Testis (tissue), 2 donors: ENCODE measurements at regions not wholly inside any gene's neighbourhood (a gene's known extent, or its start where the extent isn't known, plus 50 kb on each side); places are given as distances from the start of the nearest gene placed in this dataset.

Experiments
- DNase-seq: peaks from one replicate; pipeline ENCODE4 v3.0.0-alpha.2; 2019
- H3K27ac ChIP-seq, 2 donors: fragments of 200-600 bp; sonication (generic); one replicate each; pipeline ENCODE4 v1.5.1; 2019
- H3K27me3 ChIP-seq: fragments of 200-600 bp; sonication (generic); one replicate; pipeline ENCODE4 v1.5.1; 2019
- H3K36me3 ChIP-seq: fragments of 200-600 bp; sonication (generic); one replicate; pipeline ENCODE4 v1.5.1; 2017; ENCODE audit warnings: low read depth; ENCODE audit errors: missing control alignments
- H3K4me1 ChIP-seq: fragments of 200-600 bp; sonication (generic); one replicate; pipeline ENCODE4 v1.5.1; 2019
- H3K4me3 ChIP-seq, 2 donors: fragments of 200-600 bp; sonication (generic); one replicate each; pipeline ENCODE4 v1.5.1; 2017 to 2019
- H3K9me3 ChIP-seq: fragments of 200-600 bp; sonication (generic); one replicate; pipeline ENCODE4 v1.5.1; 2017
- CTCF ChIP-seq, 3 experiments: fragments of 450-650 bp in 2 of 3; fragments of 200-600 bp in 1 of 3; sonication (generic) in 1 of 3; IDR thresholded peaks; one replicate each; pipeline ENCODE4 v1.5.1; 2016 to 2019; ENCODE audit warnings: antibody characterized with exemption in 3 of 3, mild to moderate bottlenecking in 2 of 3, moderate library complexity in 1 of 3
- POLR2A ChIP-seq: fragments of 450-650 bp; IDR thresholded peaks from one replicate; pipeline ENCODE4 v1.6.1; 2017; ENCODE audit warnings: antibody characterized with exemption, mild to moderate bottlenecking, moderate library complexity
- WGBS, 2 donors: methylation state at CpG; one replicate each; pipeline ENCODE4 v1.1.5; 2018; 5-methylcytosine and 5-hydroxymethylcytosine counted together
- intact Hi-C: fragments of 100-400 bp; cut with DNase I; formaldehyde crosslinking; loops from one replicate; pipeline ENCODE4 v1.15.1; 2023; ENCODE audit warnings: low total_unique reads
- small RNA-seq, 2 donors: library from RNA; depleted of rRNA; stranded (forward); fragments of <200 nt; gene quantifications; one replicate each; pipeline ENCODE3, GENCODE V24; 2016

GRCh38 chr13:21321269-21321668 lies 137.8 kb downstream of the ZDHHC20 start:
- no peak for DNase-seq
- Histone ChIP-seq H3K27me3 (no peaks in the 10 kb centered on the region), H3K4me1 (no peaks in the 10 kb centered on the region), H3K36me3 (no peaks in the 10 kb centered on the region), H3K4me3 (no peak overlapping the region), H3K27ac (no peak overlapping the region), H3K9me3 (no peaks in the 10 kb centered on the region)
- 66 to 100% methylated on average over 3 to 7 of the region's 7 CpGs for WGBS, 2 donors
- intact Hi-C loops = no loop called here
- TF ChIP-seq CTCF (IDR thresholded peaks at IDR 0.05) (no peak), POLR2A (no peak)

DNA sequence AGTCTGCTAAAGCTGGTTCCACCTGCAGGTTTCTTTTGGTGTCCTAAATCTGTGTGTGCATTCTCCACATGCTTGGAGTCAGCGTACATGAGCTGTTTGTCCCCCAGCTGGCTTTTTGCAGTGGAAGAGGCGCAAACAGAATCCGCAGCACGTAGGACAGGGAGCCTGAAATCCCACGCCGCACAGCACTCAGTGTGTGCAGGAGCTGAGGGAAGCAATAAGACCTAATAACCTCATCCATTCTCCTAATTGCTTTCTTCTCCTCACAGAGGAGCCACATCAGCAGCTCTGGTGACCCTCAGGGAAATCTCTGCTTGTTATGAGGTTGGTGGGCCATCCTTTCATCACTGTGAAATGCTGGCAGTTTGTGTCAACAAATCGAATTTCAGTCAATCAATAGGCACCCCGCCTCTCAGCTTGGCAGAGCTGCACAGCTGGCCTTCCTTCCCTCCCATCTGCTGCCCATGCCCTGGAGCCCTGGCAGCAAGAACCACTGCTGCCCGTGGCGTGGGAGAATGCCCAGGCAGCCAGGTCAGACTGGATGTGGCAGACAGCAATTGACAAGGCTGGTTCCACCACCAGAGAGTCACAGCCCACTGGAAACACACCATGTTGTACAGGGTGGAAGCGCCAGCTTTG lies 136.7 kb downstream of the ZDHHC20 start:
- DNase-seq = no peak
- H3K9me3 ChIP-seq = no peaks in the 10 kb centered on the region
- TF ChIP-seq POLR2A (no peak), CTCF (IDR thresholded peaks at IDR 0.05) (no peak)
- no peaks in the 10 kb centered on the region for H3K36me3 ChIP-seq
- no peaks in the 10 kb centered on the region for H3K27me3 ChIP-seq
- intact Hi-C loops = no loop called here
- 73 to 77% methylated on average over 10 of the region's 11 CpGs for WGBS, 2 donors
- H3K27ac ChIP-seq = no peak overlapping the region
- no peaks in the 10 kb centered on the region for H3K4me1 ChIP-seq
- H3K4me3 ChIP-seq = no peak overlapping the region

Small RNA genes in the stretch of these regions (small RNA-seq; reads per million reads assigned to genes)
- gene AL158032.2 = 0 reads per million in 2 donors
